H1 (cell line): ENCODE measurements at regions not wholly inside any gene's neighbourhood (a gene's known extent, or its start where the extent isn't known, plus 50 kb on each side); places are given as distances from the start of the nearest gene placed in this dataset.

Experiments
- CTCF ChIA-PET: fragments of 300-600 bp; sonication (Branson Sonifier 250); formaldehyde crosslinking; loops from one replicate; lab custom pipeline; 2021; ENCODE audit not compliant: partially characterized antibody; lab: Charles Lee
- POLR2A ChIA-PET: fragments of 300-600 bp; sonication (Branson Sonifier 250); formaldehyde crosslinking; loops from one replicate; lab custom pipeline; 2021; ENCODE audit warnings: inconsistent platforms; ENCODE audit not compliant: partially characterized antibody; lab: Charles Lee
- DNase-seq, 2 experiments: peaks; one replicate each; pipeline versions ENCODE4 v3.0.0 to v3.0.0-alpha.2; 2010 to 2022; ENCODE audit warnings: low spot score in 2 of 2, low read depth in 1 of 2, mixed read lengths in 1 of 2
- FAIRE-seq: peaks from 2 replicates; lab custom pipeline; 2011; peaks lifted over from hg19 to GRCh38; lab: Jason Lieb, UNC
- H2AFZ ChIP-seq: 2 replicates; pipeline ENCODE4 v1.8.1; 2012; ENCODE audit warnings: low read length, inconsistent platforms
- H2AK5ac ChIP-seq: 2 replicates; pipeline ENCODE4 v1.6.1; 2013; ENCODE audit warnings: low read depth, low read length
- H2BK120ac ChIP-seq: replicated peaks from 2 replicates; pipeline ENCODE3; 2013; ENCODE audit warnings: low read depth, low read length, inconsistent platforms
- H2BK12ac ChIP-seq: 2 replicates; pipeline ENCODE4 v1.6.1; 2013; ENCODE audit warnings: low read depth, low read length
- H2BK15ac ChIP-seq: 2 replicates; pipeline ENCODE4 v1.6.1; 2013; ENCODE audit warnings: low read length
- H2BK20ac ChIP-seq: 2 replicates; pipeline ENCODE4 v1.6.1; 2013; ENCODE audit warnings: low read length
- H2BK5ac ChIP-seq: 2 replicates; pipeline ENCODE4 v1.6.1; 2013; ENCODE audit warnings: low read depth, low read length
- H3K14ac ChIP-seq: 2 replicates; pipeline ENCODE4 v1.6.1; 2013; ENCODE audit warnings: inconsistent platforms; ENCODE audit not compliant: insufficient read length
- H3K18ac ChIP-seq: 2 replicates; pipeline ENCODE4 v1.6.1; 2013; ENCODE audit warnings: low read length; ENCODE audit errors: extremely low read depth
- H3K23ac ChIP-seq: 2 replicates; pipeline ENCODE4 v1.6.1; 2013; ENCODE audit warnings: inconsistent platforms; ENCODE audit not compliant: insufficient read length
- H3K23me2 ChIP-seq: 2 replicates; pipeline ENCODE4 v1.6.1; 2013; ENCODE audit warnings: low read depth, low read length
- H3K27ac ChIP-seq: 2 replicates; pipeline ENCODE4 v1.6.1; 2011; ENCODE audit warnings: low read depth, low read length, inconsistent platforms
- H3K27me3 ChIP-seq, 4 experiments: replicated peaks in 1 of 4; 1 replicate in 1 of 4; 2 replicates in 3 of 4; pipeline versions ENCODE4 v1.6.1 to v1.8.1; 2011 to 2013; ENCODE audit warnings: low read length in 3 of 4, mild to moderate bottlenecking in 3 of 4, inconsistent platforms in 2 of 4, mixed read lengths in 2 of 4, moderate library complexity in 1 of 4; ENCODE audit not compliant: control insufficient read depth in 3 of 4, insufficient read depth in 3 of 4; ENCODE audit errors: extremely low read depth in 1 of 4
- H3K36me3 ChIP-seq, 4 experiments: 2 replicates each; pipeline versions ENCODE4 v1.6.1 to v1.8.1; 2011 to 2013; ENCODE audit warnings: mild to moderate bottlenecking in 4 of 4, low read length in 3 of 4, moderate library complexity in 2 of 4, control low read depth in 1 of 4, inconsistent platforms in 1 of 4; ENCODE audit not compliant: insufficient read depth in 4 of 4, control insufficient read depth in 2 of 4
- H3K4ac ChIP-seq: replicated peaks from 2 replicates; pipeline ENCODE3; 2013; ENCODE audit warnings: low read length, low read depth, mixed read lengths, inconsistent platforms; ENCODE audit not compliant: insufficient read length
- H3K4me1 ChIP-seq, 4 experiments: replicated peaks in 1 of 4; 1 replicate in 1 of 4; 2 replicates in 3 of 4; pipeline versions ENCODE4 v1.6.1 to v1.8.1; 2011 to 2013; ENCODE audit warnings: low read length in 3 of 4, inconsistent platforms in 2 of 4, mixed read lengths in 1 of 4; ENCODE audit not compliant: insufficient read depth in 4 of 4, control insufficient read depth in 3 of 4
- H3K4me2 ChIP-seq, 2 experiments: 2 replicates each; pipeline versions ENCODE4 v1.6.1 to v1.8.1; 2011 to 2013; ENCODE audit warnings: low read depth in 2 of 2, low read length in 2 of 2, control low read depth in 1 of 2, inconsistent platforms in 1 of 2, mild to moderate bottlenecking in 1 of 2; ENCODE audit not compliant: insufficient read depth in 1 of 2
- H3K4me3 ChIP-seq, 4 experiments: fragments of 200-600, 300-600 bp in 1 of 4; sonication (generic), shearing (Covaris generic), sonication (Bioruptor Twin) in 1 of 4; 2 replicates each; pipeline versions ENCODE4 v1.5.1 to v1.8.1; 2011 to 2016; ENCODE audit warnings: low read length in 4 of 4, low read depth in 3 of 4, control low read depth in 2 of 4, inconsistent platforms in 2 of 4, mild to moderate bottlenecking in 2 of 4, mixed read lengths in 1 of 4, moderate library complexity in 1 of 4; ENCODE audit not compliant: insufficient read depth in 2 of 4; ENCODE audit errors: extremely low read depth in 1 of 4
- H3K56ac ChIP-seq: replicated peaks from 2 replicates; pipeline ENCODE3; 2013; ENCODE audit warnings: low read depth, mild to moderate bottlenecking, mixed read lengths, low read length, inconsistent platforms; ENCODE audit not compliant: insufficient read length
- H3K79me1 ChIP-seq: 2 replicates; pipeline ENCODE4 v1.6.1; 2013; ENCODE audit warnings: low read depth, low read length, control low read depth
- H3K79me2 ChIP-seq, 2 experiments: 2 replicates each; pipeline versions ENCODE4 v1.6.1 to v1.8.1; 2012 to 2013; ENCODE audit warnings: low read length in 2 of 2, mild to moderate bottlenecking in 2 of 2, inconsistent platforms in 1 of 2; ENCODE audit not compliant: insufficient read depth in 2 of 2, control insufficient read depth in 1 of 2
- H3K9ac ChIP-seq, 4 experiments: replicated peaks in 1 of 4; 1 replicate in 1 of 4; 2 replicates in 3 of 4; pipeline versions ENCODE4 v1.6.1 to v1.8.1; 2011 to 2013; ENCODE audit warnings: low read depth in 3 of 4, low read length in 3 of 4, control low read depth in 2 of 4, mild to moderate bottlenecking in 2 of 4, moderate library complexity in 2 of 4, inconsistent platforms in 1 of 4; ENCODE audit errors: extremely low read depth in 1 of 4
- H3K9me3 ChIP-seq, 2 experiments: 2 replicates each; pipeline versions ENCODE4 v1.6.1 to v1.8.1; 2012 to 2013; ENCODE audit warnings: mild to moderate bottlenecking in 2 of 2, moderate library complexity in 2 of 2, control low read depth in 1 of 2, inconsistent platforms in 1 of 2, low read depth in 1 of 2, low read length in 1 of 2, mixed read lengths in 1 of 2; ENCODE audit not compliant: insufficient read depth in 2 of 2
- H4K20me1 ChIP-seq, 2 experiments: replicated peaks in 1 of 2; 2 replicates each; pipeline versions ENCODE3 to v1.8.1; 2011 to 2013; ENCODE audit warnings: inconsistent platforms in 2 of 2, low read length in 2 of 2, mild to moderate bottlenecking in 1 of 2; ENCODE audit not compliant: insufficient read depth in 2 of 2, control insufficient read depth in 1 of 2
- H4K5ac ChIP-seq: 2 replicates; pipeline ENCODE4 v1.6.1; 2013; ENCODE audit warnings: low read length, low read depth, mixed read lengths, inconsistent platforms; ENCODE audit not compliant: insufficient read length
- H4K8ac ChIP-seq: 2 replicates; pipeline ENCODE4 v1.8.0; 2013; ENCODE audit warnings: mild to moderate bottlenecking, moderate library complexity, low read length, inconsistent platforms; ENCODE audit not compliant: insufficient read depth; ENCODE audit errors: extremely low read depth
- H4K91ac ChIP-seq: replicated peaks from 2 replicates; pipeline ENCODE3; 2013; ENCODE audit warnings: low read length, mixed read lengths, inconsistent platforms; ENCODE audit not compliant: insufficient read length
- BCL11A ChIP-seq, 2 experiments: IDR thresholded peaks; one replicate each; pipeline ENCODE4 v1.6.1; 2011; ENCODE audit warnings: low read depth in 2 of 2, low read length in 2 of 2, mild to moderate bottlenecking in 2 of 2
- CBX5 ChIP-seq: fragments of 300-800, 300-1000 bp; sonication (generic); IDR thresholded peaks from 2 replicates; pipeline ENCODE4 v1.7.1; 2016; ENCODE audit warnings: antibody characterized with exemption, low read length, low read depth
- EP300 ChIP-seq, 2 experiments: IDR thresholded peaks; 1 replicate in 1 of 2; 2 replicates in 1 of 2; pipeline ENCODE4 v1.6.1; 2011 to 2012; ENCODE audit warnings: low read depth in 2 of 2, low read length in 2 of 2, mild to moderate bottlenecking in 2 of 2, borderline replicate concordance in 1 of 2, inconsistent platforms in 1 of 2, moderate library complexity in 1 of 2
- MAFK ChIP-seq: IDR thresholded peaks from 2 replicates; pipeline ENCODE4 v1.6.1; 2012; ENCODE audit warnings: low read depth, mild to moderate bottlenecking, improper control_type of control experiment, low read length
- PHF8 ChIP-seq: fragments of 200-600 bp; sonication (generic); conservative IDR thresholded peaks from 2 replicates; pipeline ENCODE4 v1.7.1; 2012; ENCODE audit warnings: low read depth, mild to moderate bottlenecking, inconsistent platforms, low read length, moderate library complexity
- SIN3A ChIP-seq, 2 experiments: IDR thresholded peaks in 1 of 2; conservative IDR thresholded peaks in 1 of 2; 2 replicates each; pipeline ENCODE4 v1.6.1; 2011 to 2012; ENCODE audit warnings: low read length in 2 of 2, improper control_type of control experiment in 1 of 2, low read depth in 1 of 2, mild to moderate bottlenecking in 1 of 2
- SP4 ChIP-seq: IDR thresholded peaks from 2 replicates; pipeline ENCODE4 v1.6.1; 2012; ENCODE audit warnings: low read length, inconsistent platforms
- TEAD4 ChIP-seq: IDR thresholded peaks from 2 replicates; pipeline ENCODE4 v1.6.1; 2012; ENCODE audit warnings: low read depth, low read length, inconsistent platforms, mixed read lengths
- WGBS, 2 experiments: shearing (Covaris generic) in 1 of 2; methylation state at CpG; one replicate each; pipeline versions ENCODE4 v1.1.6 to v1.1.7; 2013 to 2015; ENCODE audit warnings: low lambda C conversion rate in 2 of 2, mixed read lengths in 2 of 2, inconsistent platforms in 1 of 2, low coverage in 1 of 2, missing lambda C conversion rate in 1 of 2; ENCODE audit not compliant: insufficient replicate concordance in 2 of 2, insufficient coverage in 1 of 2, insufficient read length in 1 of 2; ENCODE audit errors: extremely low coverage in 1 of 2, missing lambda C conversion rate in 1 of 2; 5-methylcytosine and 5-hydroxymethylcytosine counted together
- TF ChIP-seq, protein P1 (sequence below), 3 experiments: IDR thresholded peaks; 1 replicate in 2 of 3; 2 replicates in 1 of 3; pipeline versions ENCODE4 v1.5.1 to v1.6.1; 2011; ENCODE audit warnings: low read length in 3 of 3, mild to moderate bottlenecking in 3 of 3, inconsistent platforms in 2 of 3, low read depth in 1 of 3, moderate library complexity in 1 of 3; ENCODE audit not compliant: insufficient read depth in 1 of 3; ENCODE audit errors: control extremely low read depth in 1 of 3

DNA sequence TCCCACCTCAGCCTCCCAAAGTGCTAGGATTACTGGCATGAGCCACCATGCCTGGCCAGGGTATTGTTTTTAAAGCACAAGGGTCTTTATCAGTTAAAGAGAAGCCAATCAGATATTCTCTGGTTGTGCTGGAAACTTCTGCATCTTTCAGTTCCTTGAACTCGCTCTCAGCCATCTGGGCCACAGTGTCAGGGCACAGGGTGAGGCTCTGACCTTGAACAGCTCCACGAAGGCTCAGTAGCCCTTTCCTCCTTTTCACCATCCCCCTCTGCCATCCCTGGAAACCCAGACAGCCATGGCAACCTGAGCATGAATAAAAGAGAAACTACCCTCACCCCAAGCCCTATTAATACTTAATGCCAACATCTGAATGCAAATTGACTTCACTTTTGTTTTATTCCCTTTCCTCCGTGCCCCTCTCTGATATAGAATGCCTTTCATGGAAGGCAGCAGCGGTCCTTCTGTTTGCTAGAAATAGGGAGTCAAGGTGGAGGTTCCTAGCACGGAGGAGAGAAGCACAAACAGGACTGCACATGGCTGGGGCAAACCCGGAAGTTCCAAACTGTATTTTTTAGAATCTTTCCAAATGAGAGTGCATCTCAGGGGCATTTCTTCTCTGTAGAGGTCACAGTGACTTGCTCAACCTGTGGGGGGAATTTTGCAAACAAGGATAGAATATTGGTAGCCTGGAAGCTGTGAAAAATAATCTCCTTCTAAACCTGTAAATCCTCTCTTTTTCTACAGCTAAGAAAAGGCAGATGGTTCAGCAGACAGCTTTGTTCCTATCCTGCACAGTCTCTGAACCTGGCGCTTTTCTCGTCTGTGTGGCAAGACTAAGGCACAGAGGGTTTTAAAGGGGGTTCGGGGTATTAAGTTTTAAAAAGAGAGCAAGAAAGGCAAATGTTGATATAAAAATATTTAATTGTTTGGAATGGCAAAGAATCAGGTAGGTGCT lies 176.4 kb upstream of the RREB1 start:
- Histone ChIP-seq H3K4me3 (no peak overlapping the region), H3K36me3 (no peaks in the 10 kb centered on the region), H3K4me2 (no peak overlapping the region), H4K8ac (no peak overlapping the region), H3K27me3 (no peaks in the 10 kb centered on the region), H2AFZ (no peak overlapping the region), H2AK5ac (no peak overlapping the region), H2BK20ac (no peak overlapping the region), H3K4ac (no peak overlapping the region), H2BK120ac (no peak overlapping the region), H3K23ac (no peak overlapping the region), H3K27ac (no peak overlapping the region), H4K5ac (no peak overlapping the region), H3K79me2 (peaks cover 0 to 4% of the 10 kb centered on the region in 2 experiments; a peak in 1 of 4 replicates), H3K9ac (no peak overlapping the region), H2BK5ac (no peak overlapping the region), H3K23me2 (peaks cover 5% of the 10 kb centered on the region; the same call in 1 of the 2 replicates), H3K79me1 (no peaks in the 10 kb centered on the region), H2BK12ac (no peak overlapping the region), H3K14ac (no peak overlapping the region), H3K56ac (no peak overlapping the region), H3K4me1 (no peaks in the 10 kb centered on the region), H3K18ac (no peak overlapping the region), H2BK15ac (no peak overlapping the region), H4K20me1 (peaks cover 0 to 3% of the 10 kb centered on the region in 2 experiments), H4K91ac (no peak overlapping the region), H3K9me3 (no peaks in the 10 kb centered on the region)
- FAIRE-seq = no peak
- ChIA-PET CTCF (interaction anchor here (0.6 kb wide), 1 partner anchor 90 kb away, joined by 3 read pairs; no protein-coding TSS in a partner anchor), POLR2A (no interaction called here)
- DNase-seq = no peak
- 77% methylated on average over 9 of the region's 9 CpGs; no CpG with 5 or more reads in 1 of the 2 experiments for WGBS, 2 experiments
- TF ChIP-seq EP300 (IDR thresholded peaks at IDR 0.05; ENCODE audit: borderline replicate concordance in 1 of 2, low read depth in 2 of 2, low read length in 2 of 2) = no peak
- TF ChIP-seq SIN3A (conservative IDR thresholded peaks at IDR 0.05 in 1 of 2, IDR thresholded peaks at IDR 0.05 in 1 of 2; ENCODE audit: low read depth in 1 of 2, low read length in 2 of 2) = no peak
- TF ChIP-seq PHF8 = no peak
- no peak for TF ChIP-seq SP4
- no peak for TF ChIP-seq TEAD4
- TF ChIP-seq CBX5 = no peak
- no peak for TF ChIP-seq BCL11A (IDR thresholded peaks at IDR 0.05; ENCODE audit: low read depth in 2 of 2, low read length in 2 of 2)
- TF ChIP-seq, protein P1, sequence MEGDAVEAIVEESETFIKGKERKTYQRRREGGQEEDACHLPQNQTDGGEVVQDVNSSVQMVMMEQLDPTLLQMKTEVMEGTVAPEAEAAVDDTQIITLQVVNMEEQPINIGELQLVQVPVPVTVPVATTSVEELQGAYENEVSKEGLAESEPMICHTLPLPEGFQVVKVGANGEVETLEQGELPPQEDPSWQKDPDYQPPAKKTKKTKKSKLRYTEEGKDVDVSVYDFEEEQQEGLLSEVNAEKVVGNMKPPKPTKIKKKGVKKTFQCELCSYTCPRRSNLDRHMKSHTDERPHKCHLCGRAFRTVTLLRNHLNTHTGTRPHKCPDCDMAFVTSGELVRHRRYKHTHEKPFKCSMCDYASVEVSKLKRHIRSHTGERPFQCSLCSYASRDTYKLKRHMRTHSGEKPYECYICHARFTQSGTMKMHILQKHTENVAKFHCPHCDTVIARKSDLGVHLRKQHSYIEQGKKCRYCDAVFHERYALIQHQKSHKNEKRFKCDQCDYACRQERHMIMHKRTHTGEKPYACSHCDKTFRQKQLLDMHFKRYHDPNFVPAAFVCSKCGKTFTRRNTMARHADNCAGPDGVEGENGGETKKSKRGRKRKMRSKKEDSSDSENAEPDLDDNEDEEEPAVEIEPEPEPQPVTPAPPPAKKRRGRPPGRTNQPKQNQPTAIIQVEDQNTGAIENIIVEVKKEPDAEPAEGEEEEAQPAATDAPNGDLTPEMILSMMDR (IDR thresholded peaks at IDR 0.05; ENCODE audit: control extremely low read depth in 1 of 3, insufficient read depth in 1 of 3, low read depth in 1 of 3, low read length in 3 of 3) = no peak
- no peak for TF ChIP-seq MAFK
